ENCODE measurements at regions not wholly inside any gene's neighbourhood (a gene's known extent, or its start where the extent isn't known, plus 50 kb on each side); places are given as distances from the start of the nearest gene placed in this dataset.

DNA sequence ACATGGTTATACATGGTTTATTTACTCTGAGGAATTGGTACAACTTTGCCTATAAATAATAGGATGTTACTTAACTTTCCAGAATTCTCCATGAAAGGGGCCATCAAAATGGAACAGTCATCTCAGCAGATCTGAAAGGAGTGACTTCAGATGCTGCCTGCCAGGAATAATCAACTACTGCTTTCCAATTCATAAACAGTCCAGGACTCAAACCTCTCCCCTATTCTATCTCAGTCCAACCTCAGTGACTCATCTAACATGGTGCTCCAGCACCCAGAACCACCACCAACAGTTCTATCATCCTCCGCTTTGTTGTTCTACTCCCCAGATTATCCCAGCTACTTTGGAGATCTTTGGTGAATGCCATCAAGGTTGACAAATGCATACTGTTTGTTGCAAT lies 221.5 kb upstream of the MPDZ start:
- no peaks in the 10 kb centered on the region for H4K20me1 ChIP-seq (ENCODE audit: control insufficient read depth, extremely low read depth, insufficient read depth, low read length)
- H3K79me2 ChIP-seq (ENCODE audit: control insufficient read depth, insufficient read depth, low read length), result no peaks in the 10 kb centered on the region
- no peak for TF ChIP-seq EZH2 (IDR thresholded peaks at IDR 0.05; ENCODE audit: low read length)
- TF ChIP-seq, protein P1, sequence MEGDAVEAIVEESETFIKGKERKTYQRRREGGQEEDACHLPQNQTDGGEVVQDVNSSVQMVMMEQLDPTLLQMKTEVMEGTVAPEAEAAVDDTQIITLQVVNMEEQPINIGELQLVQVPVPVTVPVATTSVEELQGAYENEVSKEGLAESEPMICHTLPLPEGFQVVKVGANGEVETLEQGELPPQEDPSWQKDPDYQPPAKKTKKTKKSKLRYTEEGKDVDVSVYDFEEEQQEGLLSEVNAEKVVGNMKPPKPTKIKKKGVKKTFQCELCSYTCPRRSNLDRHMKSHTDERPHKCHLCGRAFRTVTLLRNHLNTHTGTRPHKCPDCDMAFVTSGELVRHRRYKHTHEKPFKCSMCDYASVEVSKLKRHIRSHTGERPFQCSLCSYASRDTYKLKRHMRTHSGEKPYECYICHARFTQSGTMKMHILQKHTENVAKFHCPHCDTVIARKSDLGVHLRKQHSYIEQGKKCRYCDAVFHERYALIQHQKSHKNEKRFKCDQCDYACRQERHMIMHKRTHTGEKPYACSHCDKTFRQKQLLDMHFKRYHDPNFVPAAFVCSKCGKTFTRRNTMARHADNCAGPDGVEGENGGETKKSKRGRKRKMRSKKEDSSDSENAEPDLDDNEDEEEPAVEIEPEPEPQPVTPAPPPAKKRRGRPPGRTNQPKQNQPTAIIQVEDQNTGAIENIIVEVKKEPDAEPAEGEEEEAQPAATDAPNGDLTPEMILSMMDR (optimal IDR thresholded peaks at IDR 0.05 in 1 of 3, IDR thresholded peaks at IDR 0.05 in 1 of 3, conservative IDR thresholded peaks at IDR 0.05 in 1 of 3; ENCODE audit: extremely low read depth in 1 of 3, insufficient read depth in 2 of 3, low read length in 3 of 3), result no peak
- FAIRE-seq, result no peak
- H3K4me2 ChIP-seq (ENCODE audit: control insufficient read depth, extremely low read depth, insufficient read depth, low read depth, low read length), result no peak overlapping the region
- no peak overlapping the region for H3K9ac ChIP-seq (ENCODE audit: control insufficient read depth, extremely low read depth, insufficient read depth, low read length)
- no peaks in the 10 kb centered on the region for H3K36me3 ChIP-seq (ENCODE audit: control insufficient read depth in 2 of 2, extremely low read depth in 1 of 2, insufficient read depth in 2 of 2, low read length in 2 of 2)
- no peak overlapping the region for H3K27ac ChIP-seq (ENCODE audit: control insufficient read depth, insufficient read depth, low read length)
- no peaks in the 10 kb centered on the region for H3K27me3 ChIP-seq (ENCODE audit: control insufficient read depth, extremely low read depth, insufficient read depth, low read length)
- dilution Hi-C loops (cut with MboI; ENCODE audit: extremely low pct_ligation_motif_present, low sequenced_read_pairs), result no loop called here
- no peak overlapping the region for H3K4me3 ChIP-seq (ENCODE audit: control insufficient read depth in 2 of 3, extremely low read depth in 1 of 3, insufficient read depth in 2 of 3, low read depth in 1 of 3, low read length in 3 of 3)
- no peak overlapping the region for H2AFZ ChIP-seq (ENCODE audit: control insufficient read depth, low read length)
- H3K4me1 ChIP-seq (ENCODE audit: control insufficient read depth, extremely low read depth, insufficient read depth, low read length), result no peaks in the 10 kb centered on the region
- no peaks in the 10 kb centered on the region for H3K9me1 ChIP-seq (ENCODE audit: control insufficient read depth, extremely low read depth, insufficient read depth, low read length)
- H3K9me3 ChIP-seq (ENCODE audit: control insufficient read depth, low read depth, low read length), result no peaks in the 10 kb centered on the region
- DNase-seq (ENCODE audit: low read depth, low spot score), result no peak

DNA sequence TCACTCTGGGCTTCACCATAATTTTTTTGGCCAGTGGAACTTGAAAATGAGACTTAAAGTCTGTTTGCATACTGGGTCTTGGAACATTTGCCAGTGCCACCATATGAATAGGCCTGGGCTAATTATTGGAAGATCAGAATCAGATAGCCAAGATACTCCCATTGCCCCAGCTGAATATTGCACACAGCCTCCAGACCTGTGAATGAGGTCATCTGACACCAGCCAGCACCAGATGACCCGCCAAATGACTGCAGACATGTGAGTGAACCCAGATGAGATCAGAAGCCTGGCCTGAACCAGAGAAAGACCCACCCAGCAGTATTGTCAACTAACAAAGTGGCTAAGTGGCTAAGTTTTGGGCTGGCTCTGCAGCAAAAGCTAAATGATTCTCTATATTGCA lies 220.5 kb upstream of the MPDZ start:
- Histone ChIP-seq H4K20me1 (ENCODE audit: control insufficient read depth, extremely low read depth, insufficient read depth, low read length) (no peaks in the 10 kb centered on the region), H3K27me3 (ENCODE audit: control insufficient read depth, extremely low read depth, insufficient read depth, low read length) (no peaks in the 10 kb centered on the region), H2AFZ (ENCODE audit: control insufficient read depth, low read length) (no peak overlapping the region), H3K9ac (ENCODE audit: control insufficient read depth, extremely low read depth, insufficient read depth, low read length) (no peak overlapping the region), H3K27ac (ENCODE audit: control insufficient read depth, insufficient read depth, low read length) (no peak overlapping the region), H3K79me2 (ENCODE audit: control insufficient read depth, insufficient read depth, low read length) (no peaks in the 10 kb centered on the region), H3K4me1 (ENCODE audit: control insufficient read depth, extremely low read depth, insufficient read depth, low read length) (no peaks in the 10 kb centered on the region), H3K36me3 (ENCODE audit: control insufficient read depth in 2 of 2, extremely low read depth in 1 of 2, insufficient read depth in 2 of 2, low read length in 2 of 2) (no peaks in the 10 kb centered on the region), H3K9me3 (ENCODE audit: control insufficient read depth, low read depth, low read length) (no peaks in the 10 kb centered on the region), H3K9me1 (ENCODE audit: control insufficient read depth, extremely low read depth, insufficient read depth, low read length) (no peaks in the 10 kb centered on the region), H3K4me3 (ENCODE audit: control insufficient read depth in 2 of 3, extremely low read depth in 1 of 3, insufficient read depth in 2 of 3, low read depth in 1 of 3, low read length in 3 of 3) (no peak overlapping the region), H3K4me2 (ENCODE audit: control insufficient read depth, extremely low read depth, insufficient read depth, low read depth, low read length) (no peak overlapping the region)
- FAIRE-seq (no peak), DNase-seq (ENCODE audit: low read depth, low spot score) (no peak)
- TF ChIP-seq, protein P1 (optimal IDR thresholded peaks at IDR 0.05 in 1 of 3, IDR thresholded peaks at IDR 0.05 in 1 of 3, conservative IDR thresholded peaks at IDR 0.05 in 1 of 3; ENCODE audit: extremely low read depth in 1 of 3, insufficient read depth in 2 of 3, low read length in 3 of 3), result no peak
- TF ChIP-seq EZH2 (IDR thresholded peaks at IDR 0.05; ENCODE audit: low read length), result no peak
- dilution Hi-C loops (cut with MboI; ENCODE audit: extremely low pct_ligation_motif_present, low sequenced_read_pairs), result no loop called here

All from keratinocyte (primary cell).